Thyroid gland (tissue), 4 donors: ENCODE measurements at regions not wholly inside any gene's neighbourhood (a gene's known extent, or its start where the extent isn't known, plus 50 kb on each side); places are given as distances from the start of the nearest gene placed in this dataset.

Source experiments
- DNase-seq, 2 donors: peaks; one replicate each; pipeline ENCODE4 v3.0.0-alpha.2; 2019
- H3K27ac ChIP-seq, 3 donors: fragments of 200-600 bp; sonication (generic); 1 replicate in 2 of 3; 2 replicates in 1 of 3; pipeline ENCODE4 v1.5.1; 2016 to 2019; ENCODE audit warnings: mild to moderate bottlenecking in 1 of 3, moderate library complexity in 1 of 3
- H3K27me3 ChIP-seq: fragments of 200-600 bp; sonication (generic); one replicate; pipeline ENCODE4 v1.5.1; 2019
- H3K36me3 ChIP-seq, 2 donors: fragments of 200-600 bp; sonication (generic); one replicate each; pipeline ENCODE4 v1.5.1; 2016 to 2019
- H3K4me1 ChIP-seq, 2 donors: fragments of 200-600 bp; sonication (generic); one replicate each; pipeline ENCODE4 v1.5.1; 2017 to 2019
- H3K4me3 ChIP-seq, 3 donors: fragments of 200-600 bp; sonication (generic); replicated peaks in 1 of 3; 1 replicate in 2 of 3; 2 replicates in 1 of 3; pipeline ENCODE4 v1.5.1; 2016; ENCODE audit warnings: mild to moderate bottlenecking in 1 of 3
- H3K9me3 ChIP-seq: fragments of 200-600 bp; sonication (generic); one replicate; pipeline ENCODE4 v1.5.1; 2017
- CTCF ChIP-seq, 6 experiments: fragments of 200-600 bp in 3 of 6; fragments of 450-650 bp in 3 of 6; sonication (generic) in 3 of 6; IDR thresholded peaks; one replicate each; pipeline ENCODE4 v1.5.1; 2016 to 2019; ENCODE audit warnings: antibody characterized with exemption in 6 of 6, mild to moderate bottlenecking in 2 of 6, inconsistent platforms in 1 of 6, moderate library complexity in 1 of 6
- POLR2A ChIP-seq, 2 donors: fragments of 450-650 bp; IDR thresholded peaks; one replicate each; pipeline ENCODE4 v1.6.1; 2017; ENCODE audit warnings: antibody characterized with exemption in 2 of 2, mild to moderate bottlenecking in 2 of 2, moderate library complexity in 1 of 2
- WGBS, 2 donors: methylation state at CpG; one replicate each; pipeline ENCODE4 v1.1.5; 2017; 5-methylcytosine and 5-hydroxymethylcytosine counted together
- intact Hi-C: fragments of 100-400 bp; cut with DNase I; formaldehyde crosslinking; loops from one replicate; pipeline ENCODE4 v1.15.1; 2023

DNA sequence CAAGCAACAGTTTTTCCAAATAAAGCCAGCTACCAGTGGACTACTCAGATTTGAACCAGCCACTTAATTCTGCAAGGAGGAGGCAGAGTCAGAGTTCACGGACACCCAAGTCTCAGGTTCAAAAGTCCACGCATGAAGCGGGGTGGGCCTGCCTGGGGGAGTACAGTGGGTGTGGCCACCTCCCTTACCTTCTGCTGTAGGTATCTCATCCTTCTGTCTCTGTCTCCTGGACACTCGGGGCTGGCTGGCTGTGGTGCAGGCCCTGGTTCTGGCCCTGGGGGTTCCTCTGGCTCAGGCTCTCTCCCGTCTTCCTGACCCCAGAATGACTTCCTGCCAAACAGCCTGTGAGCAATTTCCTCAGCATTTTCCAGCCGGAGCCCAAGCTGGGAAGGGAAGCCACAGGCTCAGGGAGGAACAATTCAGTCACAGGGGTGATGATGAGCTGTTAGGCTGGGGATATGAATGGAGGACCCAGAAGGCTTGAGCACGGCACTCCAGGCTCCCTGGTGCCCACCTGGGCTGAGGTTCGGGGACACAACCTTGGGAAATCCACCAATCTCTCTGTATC, 101.9 kb downstream of the LITAF start:
- H3K9me3 ChIP-seq: no peaks in the 10 kb centered on the region
- TF ChIP-seq POLR2A (IDR thresholded peaks at IDR 0.05) (no peak), CTCF (IDR thresholded peaks at IDR 0.05) (no peak)
- no peaks in the 10 kb centered on the region for H3K4me1 ChIP-seq
- H3K4me3 ChIP-seq: no peak overlapping the region
- WGBS, 2 donors: 66 to 84% methylated on average over 6 to 7 of the region's 8 CpGs
- no peaks in the 10 kb centered on the region for H3K27me3 ChIP-seq
- DNase-seq: no peak
- H3K27ac ChIP-seq: no peak overlapping the region
- no peaks in the 10 kb centered on the region for H3K36me3 ChIP-seq
- intact Hi-C loops: no loop called here

- no peaks in the 10 kb centered on the region for H3K9me3 ChIP-seq
- no peaks in the 10 kb centered on the region for H3K4me1 ChIP-seq
- H3K27me3 ChIP-seq: no peaks in the 10 kb centered on the region
- no peaks in the 10 kb centered on the region for H3K36me3 ChIP-seq
- DNase-seq: no peak
- no peak overlapping the region for H3K27ac ChIP-seq
- H3K4me3 ChIP-seq: no peak overlapping the region
- no peak for TF ChIP-seq POLR2A (IDR thresholded peaks at IDR 0.05)
- TF ChIP-seq CTCF (IDR thresholded peaks at IDR 0.05): no peak
- intact Hi-C loops: no loop called here
Measured at GRCh38 chr16:11485676-11486075, 101.0 kb downstream of the LITAF start.

DNA sequence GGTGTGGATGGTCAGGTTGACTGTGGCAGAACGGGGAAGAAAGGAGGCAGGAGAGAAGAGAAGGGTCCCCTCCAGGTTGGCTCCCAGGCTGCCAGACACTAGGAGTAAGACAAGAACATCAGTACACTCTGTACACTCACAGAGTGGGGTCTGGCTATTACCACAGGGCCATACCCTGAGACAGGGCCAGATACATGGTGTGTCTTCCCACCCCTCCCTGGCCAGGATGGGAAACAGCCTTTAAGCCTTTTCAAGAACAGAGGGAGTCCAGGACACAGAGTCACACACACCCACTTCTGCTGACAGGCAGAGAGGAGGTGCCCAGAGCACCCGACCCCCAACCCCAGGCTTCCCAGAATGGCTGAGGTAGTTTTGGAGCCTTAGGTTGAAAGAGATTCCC, 99.4 kb downstream of the LITAF start:
- DNase-seq: no peak
- H3K9me3 ChIP-seq: no peaks in the 10 kb centered on the region
- H3K4me1 ChIP-seq: no peaks in the 10 kb centered on the region
- no peak overlapping the region for H3K27ac ChIP-seq
- H3K4me3 ChIP-seq: no peak overlapping the region
- H3K27me3 ChIP-seq: no peaks in the 10 kb centered on the region
- TF ChIP-seq CTCF (IDR thresholded peaks at IDR 0.05) (no peak), POLR2A (IDR thresholded peaks at IDR 0.05) (no peak)
- WGBS, 2 donors: 86 to 100% methylated on average over 2 of the region's 2 CpGs
- intact Hi-C loops: no loop called here
- H3K36me3 ChIP-seq: no peaks in the 10 kb centered on the region

DNA sequence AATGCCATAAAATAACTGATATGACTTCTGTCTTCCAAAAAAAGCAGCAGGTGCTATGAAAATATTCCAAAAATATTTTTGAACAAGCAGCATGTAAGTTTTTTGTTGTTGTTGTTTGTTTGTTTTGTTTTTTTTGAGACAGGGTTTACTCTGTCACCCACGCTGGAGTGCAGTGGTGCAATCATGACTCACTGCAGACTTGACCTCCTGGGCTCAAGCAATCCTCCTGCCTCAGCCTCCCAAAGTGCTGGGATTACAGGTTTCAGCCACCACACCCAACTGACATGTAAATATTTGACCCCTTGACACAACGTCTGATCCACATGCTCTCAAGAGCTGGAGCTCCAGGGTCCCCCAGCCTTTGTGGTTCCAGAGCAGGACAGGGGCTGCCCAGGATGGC, 98.4 kb downstream of the LITAF start:
- intact Hi-C loops: no loop called here
- no peaks in the 10 kb centered on the region for H3K4me1 ChIP-seq
- 74 to 77% methylated on average over 2 of the region's 2 CpGs for WGBS, 2 donors
- H3K36me3 ChIP-seq: no peaks in the 10 kb centered on the region
- no peaks in the 10 kb centered on the region for H3K9me3 ChIP-seq
- DNase-seq: no peak
- TF ChIP-seq POLR2A (IDR thresholded peaks at IDR 0.05) (no peak), CTCF (IDR thresholded peaks at IDR 0.05) (no peak)
- no peak overlapping the region for H3K4me3 ChIP-seq
- H3K27me3 ChIP-seq: no peaks in the 10 kb centered on the region
- no peak overlapping the region for H3K27ac ChIP-seq

- no peak overlapping the region for H3K27ac ChIP-seq
- H3K9me3 ChIP-seq: no peaks in the 10 kb centered on the region
- intact Hi-C loops: no loop called here
Measured at GRCh38 chr16:11491524-11491923, 95.2 kb downstream of the LITAF start.

More at GRCh38 chr16:11491524-11491923, 95.2 kb downstream of the LITAF start:
- Histone ChIP-seq H3K27me3 (no peaks in the 10 kb centered on the region), H3K4me3 (no peak overlapping the region), H3K36me3 (no peaks in the 10 kb centered on the region), H3K4me1 (peaks cover 0 to 17% of the 10 kb centered on the region in 2 donors)
- WGBS, 2 donors: 96 to 100% methylated on average over 4 to 6 of the region's 6 CpGs
- TF ChIP-seq POLR2A (IDR thresholded peaks at IDR 0.05) (no peak), CTCF (IDR thresholded peaks at IDR 0.05) (no peak)
- no peak for DNase-seq
